Endothelial cell of umbilical vein (primary cell): ENCODE measurements at regions not wholly inside any gene's neighbourhood (a gene's known extent, or its start where the extent isn't known, plus 50 kb on each side); places are given as distances from the start of the nearest gene placed in this dataset.

Experiments
- BruUV-seq: library from RNA; stranded (reverse); fragments of 400-500 nt; replicated peaks from 2 replicates; lab custom pipeline; 2021; lab: Mats Ljungman, UMichigan
- CTCF ChIA-PET: fragments of 300-600, 350-600 bp; sonication (Branson Sonifier 250); formaldehyde crosslinking; loops from one replicate; lab custom pipeline; 2021; ENCODE audit warnings: antibody characterized with exemption, inconsistent platforms; lab: Charles Lee
- POLR2A ChIA-PET: fragments of 300-600, 350-600 bp; sonication (Branson Sonifier 250); formaldehyde crosslinking; loops from one replicate; lab custom pipeline; 2021; ENCODE audit warnings: antibody characterized with exemption, inconsistent platforms; lab: Charles Lee
- DNase-seq: peaks from one replicate; pipeline ENCODE4 v3.0.0-alpha.2; 2011; ENCODE audit warnings: low read depth, low spot score
- FAIRE-seq: peaks from 2 replicates; lab custom pipeline; 2011; peaks lifted over from hg19 to GRCh38; lab: Jason Lieb, UNC
- H2AFZ ChIP-seq: 2 replicates; pipeline ENCODE4 v1.6.0; 2012; ENCODE audit warnings: low read depth, low read length, control low read depth, inconsistent platforms
- H3K27ac ChIP-seq: 2 replicates; pipeline ENCODE4 v1.5.1; 2011; ENCODE audit warnings: low read depth, mild to moderate bottlenecking, control low read depth, low read length, moderate library complexity; ENCODE audit not compliant: insufficient read depth
- H3K27me3 ChIP-seq, 2 experiments: 2 replicates each; pipeline versions ENCODE4 v1.6.0 to v1.6.1; 2011; ENCODE audit warnings: low read length in 2 of 2, mixed read lengths in 1 of 2; ENCODE audit not compliant: control insufficient read depth in 2 of 2, insufficient read depth in 2 of 2
- H3K36me3 ChIP-seq, 2 experiments: 2 replicates in 1 of 2; 3 replicates in 1 of 2; pipeline ENCODE4 v1.5.1; 2011; ENCODE audit warnings: low read length in 2 of 2, mild to moderate bottlenecking in 1 of 2, moderate library complexity in 1 of 2; ENCODE audit not compliant: control insufficient read depth in 2 of 2, insufficient read depth in 2 of 2; ENCODE audit errors: extremely low read depth in 1 of 2
- H3K4me1 ChIP-seq: 3 replicates; pipeline ENCODE4 v1.5.1; 2011; ENCODE audit warnings: mild to moderate bottlenecking, low read length; ENCODE audit not compliant: control insufficient read depth, insufficient read depth; ENCODE audit errors: extremely low read depth
- H3K4me2 ChIP-seq: 2 replicates; pipeline ENCODE4 v1.6.1; 2011; ENCODE audit warnings: low read length, control low read depth, mixed read lengths; ENCODE audit not compliant: insufficient read depth
- H3K4me3 ChIP-seq, 3 experiments: fragments of 200-600 bp in 1 of 3; sonication (generic), shearing (Covaris generic) in 1 of 3; replicated peaks in 1 of 3; 2 replicates each; pipeline ENCODE4 v1.5.1; 2011 to 2016; ENCODE audit warnings: control low read depth in 3 of 3, low read length in 3 of 3, mild to moderate bottlenecking in 2 of 3, inconsistent platforms in 1 of 3, low read depth in 1 of 3, moderate library complexity in 1 of 3; ENCODE audit not compliant: insufficient read depth in 1 of 3
- H3K79me2 ChIP-seq: 2 replicates; pipeline ENCODE4 v1.6.0; 2012; ENCODE audit warnings: low read length, inconsistent platforms; ENCODE audit not compliant: control insufficient read depth, insufficient read depth
- H3K9ac ChIP-seq: replicated peaks from 2 replicates; pipeline ENCODE3; 2011; ENCODE audit warnings: low read length, control low read depth; ENCODE audit not compliant: insufficient read depth; ENCODE audit errors: extremely low read depth
- H3K9me1 ChIP-seq: replicated peaks from 3 replicates; pipeline ENCODE4 v1.6.0; 2011; ENCODE audit warnings: mild to moderate bottlenecking, low read length; ENCODE audit not compliant: control insufficient read depth, insufficient read depth; ENCODE audit errors: extremely low read depth
- H3K9me3 ChIP-seq: replicated peaks from 2 replicates; pipeline ENCODE4 v1.5.1; 2012; ENCODE audit warnings: low read length, inconsistent platforms; ENCODE audit not compliant: control insufficient read depth, insufficient read depth
- H4K20me1 ChIP-seq: replicated peaks from 2 replicates; pipeline ENCODE3; 2011; ENCODE audit warnings: mild to moderate bottlenecking, low read length; ENCODE audit not compliant: control insufficient read depth, insufficient read depth; ENCODE audit errors: extremely low read depth
- CTCF ChIP-seq, 2 donors: IDR thresholded peaks; 1 replicate in 1 of 2; 2 replicates in 1 of 2; pipeline ENCODE4 v1.5.1; 2011; ENCODE audit warnings: low read length in 2 of 2, mild to moderate bottlenecking in 2 of 2, moderate library complexity in 2 of 2, control low read depth in 1 of 2, inconsistent platforms in 1 of 2, low read depth in 1 of 2; ENCODE audit not compliant: insufficient read depth in 1 of 2; ENCODE audit errors: extremely low read depth in 1 of 2
- FOS ChIP-seq: IDR thresholded peaks from 2 replicates; pipeline ENCODE4 v1.6.1; 2011; ENCODE audit warnings: mild to moderate bottlenecking, low read length, moderate library complexity, borderline replicate concordance; ENCODE audit not compliant: insufficient read depth
- GATA2 ChIP-seq: IDR thresholded peaks from 2 replicates; pipeline ENCODE4 v1.7.0; 2011; ENCODE audit warnings: low read depth, mild to moderate bottlenecking, moderate library complexity, mixed read lengths, low read length; ENCODE audit not compliant: insufficient read length, insufficient read depth
- JUN ChIP-seq: IDR thresholded peaks from 2 replicates; pipeline ENCODE4 v1.6.1; 2011; ENCODE audit warnings: borderline replicate concordance, low read depth; ENCODE audit not compliant: insufficient read length, insufficient read depth
- MAX ChIP-seq: IDR thresholded peaks from 2 replicates; pipeline ENCODE4 v1.6.1; 2011; ENCODE audit not compliant: insufficient read depth, insufficient read length
- MYC ChIP-seq: IDR thresholded peaks from one replicate; pipeline ENCODE4 v1.6.1; 2011; ENCODE audit warnings: mild to moderate bottlenecking, low read depth, low read length
- POLR2A ChIP-seq: IDR thresholded peaks from 2 replicates; pipeline ENCODE4 v1.6.1; 2012; ENCODE audit warnings: low read depth, mild to moderate bottlenecking, control low read depth, low read length
- POLR2AphosphoS5 ChIP-seq: IDR thresholded peaks from 2 replicates; pipeline ENCODE4 v1.6.1; 2012; ENCODE audit warnings: low read depth, mild to moderate bottlenecking, control low read depth, low read length, moderate library complexity; ENCODE audit not compliant: insufficient read depth
- dilution Hi-C: fragments of 300-500 bp; cut with MboI; formaldehyde crosslinking; loops from one replicate; pipeline ENCODE4 v1.15.0; 2019; ENCODE audit warnings: low sequenced_read_pairs; ENCODE audit not compliant: extremely low pct_ligation_motif_present
- intact Hi-C: fragments of 100-400 bp; cut with micrococcal nuclease; formaldehyde crosslinking; loops from one replicate; pipeline ENCODE4 v1.10.0; 2022

GRCh38 chr2:187263675-187264560 lies 184.1 kb downstream of the CALCRL start:
- H3K4me2 ChIP-seq = peak overlapping the region; percentile 74
- TSS peak; percentile 71 for BruUV-seq
- peak; percentile 94 for DNase-seq
- intact Hi-C loops = loop anchor here (1.0 to 5.0 kb wide), 13 partner anchors 38 to 401 kb away; partner anchors contain the start of genes CALCRL and TFPI
- no peak overlapping the region for H2AFZ ChIP-seq
- no peaks in the 10 kb centered on the region for H3K9me3 ChIP-seq
- peaks cover 36% of the 10 kb centered on the region for H3K4me1 ChIP-seq
- peak overlapping the region; percentile 96 for H3K27ac ChIP-seq
- peak overlapping the region in 2 of 3 experiments; percentile 9 to 45 for H3K4me3 ChIP-seq
- FAIRE-seq = peak; percentile 79
- TF ChIP-seq JUN (peak; percentile 59), GATA2 (peak; percentile 82), FOS (peak; percentile 21), POLR2A (peak; percentile 92), POLR2AphosphoS5 (peak; percentile 82), MYC (no peak)
- dilution Hi-C loops = no loop called here
- H3K9ac ChIP-seq = peak overlapping the region; percentile 85
- H3K27me3 ChIP-seq = no peaks in the 10 kb centered on the region
- no peaks in the 10 kb centered on the region for H3K79me2 ChIP-seq
- no peaks in the 10 kb centered on the region for H3K9me1 ChIP-seq
- no peaks in the 10 kb centered on the region for H3K36me3 ChIP-seq
- CTCF ChIA-PET = interaction anchor here (0.7 to 2.7 kb wide), 10 partner anchors 11 to 401 kb away, joined by 3 to 7 read pairs (median 3); no protein-coding TSS in a partner anchor
- POLR2A ChIA-PET = interaction anchor here (0.7 to 1.6 kb wide), 6 partner anchors 11 to 184 kb away, joined by 3 to 8 read pairs (median 4); partner anchors contain the start of gene CALCRL
- no peaks in the 10 kb centered on the region for H4K20me1 ChIP-seq

- dilution Hi-C loops = no loop called here
- Histone ChIP-seq H3K27me3 (no peaks in the 10 kb centered on the region), H3K36me3 (no peaks in the 10 kb centered on the region), H3K4me3 (no peak overlapping the region), H3K4me1 (peaks cover 36% of the 10 kb centered on the region), H3K9me1 (no peaks in the 10 kb centered on the region), H4K20me1 (no peaks in the 10 kb centered on the region), H3K79me2 (no peaks in the 10 kb centered on the region), H3K9ac (no peak overlapping the region), H3K27ac (no peak overlapping the region), H2AFZ (no peak overlapping the region), H3K4me2 (no peak overlapping the region), H3K9me3 (no peaks in the 10 kb centered on the region)
- FAIRE-seq (no peak), DNase-seq (no peak)
- no TSS peak for BruUV-seq
- ChIA-PET POLR2A (no interaction called here), CTCF (no interaction called here)
- TF ChIP-seq FOS (no peak), MYC (no peak), JUN (no peak), MAX (no peak), CTCF (IDR thresholded peaks at IDR 0.05; ENCODE audit: extremely low read depth in 1 of 2, insufficient read depth in 1 of 2, low read depth in 1 of 2, low read length in 2 of 2) (no peak), POLR2AphosphoS5 (no peak), POLR2A (no peak)
- intact Hi-C loops = loop anchor here (5.0 kb wide), 1 partner anchor 291 kb away; the partner anchor contains the start of gene TFPI
Measured at GRCh38 chr2:187261705-187262104, 186.3 kb downstream of the CALCRL start.
